A549 (cell line): ENCODE measurements at regions not wholly inside any gene's neighbourhood (a gene's known extent, or its start where the extent isn't known, plus 50 kb on each side); places are given as distances from the start of the nearest gene placed in this dataset.
A peak's percentile ranks its signal among the peaks of the same experiment; 100 is the strongest.

Experiments used
- ATAC-seq, 2 experiments: fragments of 200-7000 bp in 1 of 2; fragments of >200 bp in 1 of 2; cut with Nextera tagmentation in 1 of 2; cut with Tn5 transposase in 1 of 2; 3 replicates each; pipeline versions ENCODE4 v1.8.0 to v1.9.1; 2018 to 2020; ENCODE audit warnings: mild to moderate bottlenecking in 1 of 2, moderate library complexity in 1 of 2
- CTCF ChIA-PET: fragments of 300-600 bp; sonication (Branson Sonifier 250); formaldehyde crosslinking; extraction: SDS; loops from one replicate; lab custom pipeline; 2021; ENCODE audit warnings: antibody characterized with exemption, inconsistent platforms; lab: Yijun Ruan, JAX
- POLR2A ChIA-PET: fragments of 350-600 bp; formaldehyde crosslinking; extraction: SDS; loops from one replicate; lab custom pipeline; 2021; ENCODE audit warnings: antibody characterized with exemption, inconsistent platforms; lab: Yijun Ruan, JAX
- DNase-seq, 2 experiments: peaks; one replicate each; pipeline versions ENCODE4 v3.0.0 to v3.0.0-alpha.2; 2011 to 2016; ENCODE audit warnings: low read depth in 1 of 2, low spot score in 1 of 2
- FAIRE-seq: peaks from 2 replicates; lab custom pipeline; 2011; peaks lifted over from hg19 to GRCh38; lab: Jason Lieb, UNC
- H3K27ac ChIP-seq, 2 experiments: fragments of >200 bp; sonication (Bioruptor Twin); formaldehyde crosslinking; 3 replicates each; pipeline ENCODE4 v1.5.1; 2016 to 2017
- H3K4me1 ChIP-seq: fragments of >200 bp; sonication (Bioruptor Twin); formaldehyde crosslinking; 3 replicates; pipeline ENCODE4 v1.6.1; 2016
- H3K4me2 ChIP-seq: fragments of >200 bp; sonication (Bioruptor Twin); formaldehyde crosslinking; 3 replicates; pipeline ENCODE4 v1.6.1; 2016
- H3K4me3 ChIP-seq: fragments of >200 bp; sonication (Bioruptor Twin); formaldehyde crosslinking; 3 replicates; pipeline ENCODE4 v1.5.1; 2016
- H3K9me3 ChIP-seq: fragments of >200 bp; sonication (Bioruptor Twin); formaldehyde crosslinking; 3 replicates; pipeline ENCODE4 v1.6.1; 2016
- BCL3 ChIP-seq: fragments of >200 bp; sonication (Bioruptor Twin); formaldehyde crosslinking; IDR thresholded peaks from 3 replicates; pipeline ENCODE4 v1.6.1; 2016
- CBX2 ChIP-seq: fragments of 200-600 bp; sonication (generic); IDR thresholded peaks from 2 replicates; pipeline ENCODE4 v1.6.1; 2016; ENCODE audit warnings: low read depth, mild to moderate bottlenecking, borderline replicate concordance
- CBX8 ChIP-seq: fragments of 200-600 bp; sonication (generic); IDR thresholded peaks from 2 replicates; pipeline ENCODE4 v1.6.1; 2016
- EHMT2 ChIP-seq: fragments of 200-600 bp; sonication (generic); IDR thresholded peaks from 2 replicates; pipeline ENCODE4 v1.6.1; 2016; ENCODE audit warnings: antibody characterized with exemption, low read depth, mild to moderate bottlenecking, moderate library complexity
- ELK1 ChIP-seq: fragments of 150-350 bp; IDR thresholded peaks from 2 replicates; pipeline ENCODE4 v1.6.1; 2014; ENCODE audit warnings: low read depth, mild to moderate bottlenecking, low read length
- FOSB ChIP-seq: fragments of 250-450 bp; sonication (Bioruptor Pico); IDR thresholded peaks from 2 replicates; pipeline ENCODE4 v1.5.0; 2020; ENCODE audit warnings: mild to moderate bottlenecking, moderate library complexity
- FOSL2 ChIP-seq, 2 experiments: fragments of 450-650 bp in 1 of 2; fragments of >200 bp in 1 of 2; sonication (Bioruptor Twin) in 1 of 2; formaldehyde crosslinking; IDR thresholded peaks; 2 replicates each; pipeline versions ENCODE4 v1.5.0 to v1.6.1; 2016 to 2020; ENCODE audit warnings: mild to moderate bottlenecking in 1 of 2, moderate library complexity in 1 of 2
- GATA3 ChIP-seq: IDR thresholded peaks from 2 replicates; pipeline ENCODE4 v1.6.1; 2012; ENCODE audit warnings: borderline replicate concordance
- HES2 ChIP-seq: fragments of >200 bp; sonication (Bioruptor Twin); formaldehyde crosslinking; IDR thresholded peaks from 2 replicates; pipeline ENCODE4 v1.6.1; 2016
- HOXA7 ChIP-seq: fragments of 250-450 bp; sonication (Bioruptor Pico); IDR thresholded peaks from 2 replicates; pipeline ENCODE4 v1.5.0; 2020; ENCODE audit warnings: mild to moderate bottlenecking, moderate library complexity
- JUNB ChIP-seq: fragments of >200 bp; sonication (Bioruptor Twin); formaldehyde crosslinking; IDR thresholded peaks from 2 replicates; pipeline ENCODE4 v1.6.1; 2016
- KDM1A ChIP-seq: fragments of 200-600 bp; sonication (generic); IDR thresholded peaks from 2 replicates; pipeline ENCODE4 v1.6.1; 2016; ENCODE audit warnings: low read depth, mild to moderate bottlenecking
- MAFK ChIP-seq: fragments of 450-650 bp; IDR thresholded peaks from 2 replicates; pipeline ENCODE4 v1.6.1; 2014; ENCODE audit not compliant: partially characterized antibody
- MAZ ChIP-seq: fragments of 150-350 bp; IDR thresholded peaks from 2 replicates; pipeline ENCODE4 v1.6.1; 2014; ENCODE audit warnings: antibody characterized with exemption, low read depth, low read length, borderline replicate concordance
- POLR2A ChIP-seq: IDR thresholded peaks from 2 replicates; pipeline ENCODE4 v1.6.1; 2012; ENCODE audit warnings: mild to moderate bottlenecking, low read length
- POLR2AphosphoS2 ChIP-seq: conservative IDR thresholded peaks from 2 replicates; pipeline ENCODE4 v1.6.1; 2012; ENCODE audit warnings: low read length, improper control_type of control experiment, inconsistent platforms
- RARB ChIP-seq: fragments of 250-450 bp; sonication (Bioruptor Pico); IDR thresholded peaks from 2 replicates; pipeline ENCODE4 v1.8.0; 2021; ENCODE audit warnings: mild to moderate bottlenecking, moderate library complexity
- RFX5 ChIP-seq: fragments of 450-650 bp; IDR thresholded peaks from 2 replicates; pipeline ENCODE4 v1.7.1; 2014; ENCODE audit warnings: antibody characterized with exemption, mild to moderate bottlenecking, moderate library complexity
- RNF2 ChIP-seq: fragments of 200-600 bp; sonication (generic); IDR thresholded peaks from 2 replicates; pipeline ENCODE4 v1.6.1; 2016; ENCODE audit warnings: low read depth, mild to moderate bottlenecking, antibody characterized with exemption, moderate library complexity, borderline replicate concordance
- TFCP2L1 ChIP-seq: fragments of 250-450 bp; sonication (Bioruptor Pico); IDR thresholded peaks from 2 replicates; pipeline ENCODE4 v1.5.0; 2021; ENCODE audit warnings: mild to moderate bottlenecking
- ZFP36 ChIP-seq: fragments of 450-650 bp; IDR thresholded peaks from 2 replicates; pipeline ENCODE4 v1.6.1; 2014; ENCODE audit warnings: borderline replicate concordance; ENCODE audit not compliant: partially characterized antibody
- ZNF302 ChIP-seq: fragments of 250-450 bp; sonication (Bioruptor Pico); IDR thresholded peaks from 2 replicates; pipeline ENCODE4 v1.9.0; 2021; ENCODE audit warnings: inconsistent platforms, mild to moderate bottlenecking, moderate library complexity
- ZSCAN20 ChIP-seq: fragments of 250-450 bp; sonication (Bioruptor Pico); IDR thresholded peaks from 2 replicates; pipeline ENCODE4 v1.8.0; 2022; ENCODE audit warnings: mild to moderate bottlenecking, moderate library complexity
- WGBS: methylation state at CpG from one replicate; pipeline ENCODE4 v1.1.6; 2017; ENCODE audit errors: missing lambda C conversion rate; 5-methylcytosine and 5-hydroxymethylcytosine counted together

GRCh38 chr5:167229751-167230150, 1061.7 kb upstream of the WWC1 start:
- ATAC-seq, result no peak
- WGBS, result 5% methylated on average over 2 of the region's 2 CpGs
- POLR2A ChIA-PET, result no interaction called here

GRCh38 chr5:167230414-167230813, 1061.0 kb upstream of the WWC1 start:
- FAIRE-seq, result no peak
- no peaks in the 10 kb centered on the region for H3K4me1 ChIP-seq
- H3K4me3 ChIP-seq, result no peak overlapping the region
- 5% methylated on average over 1 of the region's 1 CpG for WGBS
- no peak overlapping the region for H3K27ac ChIP-seq
- no peak for ATAC-seq
- peaks cover 10% of the 10 kb centered on the region; the same call in 2 of the 3 replicates for H3K9me3 ChIP-seq
- DNase-seq, result no peak
- POLR2A ChIA-PET, result no interaction called here
- TF ChIP-seq RNF2 (no peak), CBX2 (no peak), MAFK (peak; percentile 62), HES2 (no peak), ZFP36 (no peak), ZSCAN20 (CRISPR knock-in tag) (no peak), EHMT2 (no peak)
- CTCF ChIA-PET, result no interaction called here
- no peak overlapping the region for H3K4me2 ChIP-seq

More at GRCh38 chr5:167229751-167230150, 1061.7 kb upstream of the WWC1 start:
- no peaks in the 10 kb centered on the region for H3K4me1 ChIP-seq
- TF ChIP-seq EHMT2, result no peak
- TF ChIP-seq ELK1, result no peak
- no peak for TF ChIP-seq FOSL2 (IDR thresholded peaks at IDR 0.05)
- no peak for TF ChIP-seq FOSL2 (CRISPR knock-in tag; IDR thresholded peaks at IDR 0.05)
- TF ChIP-seq CBX8, result no peak
- no peak for TF ChIP-seq POLR2AphosphoS2
- no peak overlapping the region for H3K4me2 ChIP-seq
- H3K4me3 ChIP-seq, result no peak overlapping the region
- H3K9me3 ChIP-seq, result peaks cover 10% of the 10 kb centered on the region; the same call in 2 of the 3 replicates
- CTCF ChIA-PET, result no interaction called here
- no peak for DNase-seq
- no peak overlapping the region for H3K27ac ChIP-seq
- no peak for FAIRE-seq

- peaks cover 10% of the 10 kb centered on the region; the same call in 2 of the 3 replicates for H3K9me3 ChIP-seq
- FAIRE-seq, result no peak
- H3K4me3 ChIP-seq, result no peak overlapping the region
- no peak overlapping the region for H3K4me2 ChIP-seq
- no peak for ATAC-seq
- H3K4me1 ChIP-seq, result no peaks in the 10 kb centered on the region
- H3K27ac ChIP-seq, result no peak overlapping the region
- ChIA-PET POLR2A (no interaction called here), CTCF (no interaction called here)
- DNase-seq, result no peak
- WGBS, result 24% methylated on average over 3 of the region's 3 CpGs
- no peak for TF ChIP-seq RFX5
- TF ChIP-seq KDM1A, result no peak
- no peak for TF ChIP-seq JUNB
- no peak for TF ChIP-seq RARB (CRISPR knock-in tag)
- TF ChIP-seq, all 56 proteins: peak for 0
Measured at GRCh38 chr5:167232675-167233311, 1058.7 kb upstream of the WWC1 start.

- ChIA-PET CTCF (no interaction called here), POLR2A (no interaction called here)
- Histone ChIP-seq H3K9me3 (peaks cover 7% of the 10 kb centered on the region; the same call in 2 of the 3 replicates), H3K4me1 (no peaks in the 10 kb centered on the region), H3K4me3 (no peak overlapping the region), H3K27ac (no peak overlapping the region), H3K4me2 (no peak overlapping the region)
- WGBS, result 20% methylated on average over 3 of the region's 3 CpGs
- FAIRE-seq (no peak), ATAC-seq (no peak), DNase-seq (no peak)
- TF ChIP-seq MAZ, result no peak
- no peak for TF ChIP-seq GATA3
- no peak for TF ChIP-seq RARB (CRISPR knock-in tag)
- no peak for TF ChIP-seq POLR2A
- no peak for TF ChIP-seq ZNF302 (CRISPR knock-in tag)
- no peak for TF ChIP-seq TFCP2L1
- no peak for TF ChIP-seq FOSB (CRISPR knock-in tag)
- no peak for TF ChIP-seq POLR2AphosphoS2
- no peak for TF ChIP-seq BCL3
- no peak for TF ChIP-seq HOXA7
Measured at GRCh38 chr5:167233507-167234220, 1057.8 kb upstream of the WWC1 start.
